GM12892 (cell line): ENCODE measurements at regions not wholly inside any gene's neighbourhood (a gene's known extent, or its start where the extent isn't known, plus 50 kb on each side); places are given as distances from the start of the nearest gene placed in this dataset.
"Not testable (repeated sequence)": the region's sequence is repeated elsewhere in the genome, so short reads cannot be mapped to it uniquely, and the experiment has no call there.

Experiments
- POLR2A ChIP-seq: IDR thresholded peaks from 2 replicates; pipeline ENCODE4 v1.6.1; 2011; ENCODE audit warnings: low read depth, low read length, control low read depth
- TAF1 ChIP-seq: IDR thresholded peaks from 2 replicates; pipeline ENCODE4 v1.6.1; 2011; ENCODE audit warnings: low read depth, mild to moderate bottlenecking, control low read depth, low read length, borderline replicate concordance

- not testable (repeated sequence) for TF ChIP-seq TAF1, POLR2A
Observed at GRCh38 chr16:70014915-70015314, 63.8 kb downstream of the CLEC18A start.
